Body of pancreas (tissue), 4 donors: ENCODE measurements at regions not wholly inside any gene's neighbourhood (a gene's known extent, or its start where the extent isn't known, plus 50 kb on each side); places are given as distances from the start of the nearest gene placed in this dataset.

Experiments used
- POLR2A ChIP-seq, 3 donors: fragments of 450-650 bp; IDR thresholded peaks; one replicate each; pipeline ENCODE4 v1.6.1; 2016; ENCODE audit warnings: antibody characterized with exemption in 3 of 3, mild to moderate bottlenecking in 2 of 3
- TF ChIP-seq, protein P1 (sequence below), 7 experiments: fragments of 450-650 bp in 4 of 7; fragments of 200-600 bp in 3 of 7; sonication (generic) in 3 of 7; IDR thresholded peaks; one replicate each; pipeline ENCODE4 v1.5.1; 2016 to 2019; ENCODE audit warnings: antibody characterized with exemption in 7 of 7

DNA sequence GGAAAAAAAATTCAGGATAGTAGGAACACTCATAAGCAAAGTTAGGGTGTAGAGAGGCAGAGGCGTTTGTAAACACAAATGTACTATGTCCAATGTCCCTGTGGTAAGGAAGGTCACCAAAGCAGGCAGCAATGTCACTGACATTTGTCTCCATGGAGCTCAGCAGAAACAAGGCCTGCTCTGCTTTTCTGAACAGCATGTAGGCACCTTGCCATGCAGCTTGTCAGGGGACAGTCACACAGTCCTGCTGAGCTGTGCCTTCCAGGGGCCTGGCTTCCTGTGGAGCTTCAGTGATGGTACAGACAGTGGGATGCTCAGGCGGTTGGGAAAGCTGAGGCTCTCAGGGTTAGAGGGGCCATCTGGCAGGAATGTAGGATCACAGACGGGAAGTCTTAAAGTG lies 74.5 kb upstream of the HS3ST1 start:
- TF ChIP-seq, protein P1, sequence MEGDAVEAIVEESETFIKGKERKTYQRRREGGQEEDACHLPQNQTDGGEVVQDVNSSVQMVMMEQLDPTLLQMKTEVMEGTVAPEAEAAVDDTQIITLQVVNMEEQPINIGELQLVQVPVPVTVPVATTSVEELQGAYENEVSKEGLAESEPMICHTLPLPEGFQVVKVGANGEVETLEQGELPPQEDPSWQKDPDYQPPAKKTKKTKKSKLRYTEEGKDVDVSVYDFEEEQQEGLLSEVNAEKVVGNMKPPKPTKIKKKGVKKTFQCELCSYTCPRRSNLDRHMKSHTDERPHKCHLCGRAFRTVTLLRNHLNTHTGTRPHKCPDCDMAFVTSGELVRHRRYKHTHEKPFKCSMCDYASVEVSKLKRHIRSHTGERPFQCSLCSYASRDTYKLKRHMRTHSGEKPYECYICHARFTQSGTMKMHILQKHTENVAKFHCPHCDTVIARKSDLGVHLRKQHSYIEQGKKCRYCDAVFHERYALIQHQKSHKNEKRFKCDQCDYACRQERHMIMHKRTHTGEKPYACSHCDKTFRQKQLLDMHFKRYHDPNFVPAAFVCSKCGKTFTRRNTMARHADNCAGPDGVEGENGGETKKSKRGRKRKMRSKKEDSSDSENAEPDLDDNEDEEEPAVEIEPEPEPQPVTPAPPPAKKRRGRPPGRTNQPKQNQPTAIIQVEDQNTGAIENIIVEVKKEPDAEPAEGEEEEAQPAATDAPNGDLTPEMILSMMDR (IDR thresholded peaks at IDR 0.05), result no peak
- TF ChIP-seq POLR2A (IDR thresholded peaks at IDR 0.05), result no peak
